HG03521 (cell line): ENCODE measurements at regions not wholly inside any gene's neighbourhood (a gene's known extent, or its start where the extent isn't known, plus 50 kb on each side); places are given as distances from the start of the nearest gene placed in this dataset.

ENCODE experiments used
- ATAC-seq: cut with Tn5 transposase; IDR thresholded peaks from one replicate; pipeline ENCODE4 v1.9.1; 2021; ENCODE audit warnings: mild to moderate bottlenecking, moderate library complexity; ENCODE audit not compliant: unreplicated experiment

DNA sequence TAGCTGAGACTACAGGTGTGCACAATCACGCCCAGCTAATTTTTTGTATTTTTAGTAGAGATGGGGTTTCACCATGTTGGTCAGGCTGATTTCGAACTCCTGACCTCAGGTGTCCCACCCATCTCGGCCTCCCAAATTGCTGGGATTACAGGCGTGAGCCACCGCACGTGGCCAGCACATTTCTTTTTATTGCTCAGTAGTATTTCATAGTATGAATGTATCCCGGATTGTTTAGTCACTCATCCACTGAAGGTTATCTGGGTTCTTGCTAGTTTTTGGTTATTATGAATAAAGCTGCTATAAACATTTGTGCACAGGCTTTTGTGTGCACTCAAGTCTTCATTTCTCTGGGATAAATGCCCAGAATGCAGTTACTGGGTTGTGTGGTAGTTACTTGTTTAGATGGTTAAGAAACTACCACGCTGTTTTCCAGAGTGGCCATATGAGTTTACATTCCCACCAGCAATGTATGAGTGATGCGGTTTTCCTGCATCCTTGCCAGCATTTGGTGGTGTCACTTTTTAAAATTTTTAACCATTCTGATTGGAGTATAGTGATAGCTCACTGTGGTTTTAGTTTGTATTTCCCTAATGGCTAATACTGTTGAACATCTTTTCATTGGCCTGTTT lies 275.8 kb upstream of the LYZL1 start:
- no peak for ATAC-seq

DNA sequence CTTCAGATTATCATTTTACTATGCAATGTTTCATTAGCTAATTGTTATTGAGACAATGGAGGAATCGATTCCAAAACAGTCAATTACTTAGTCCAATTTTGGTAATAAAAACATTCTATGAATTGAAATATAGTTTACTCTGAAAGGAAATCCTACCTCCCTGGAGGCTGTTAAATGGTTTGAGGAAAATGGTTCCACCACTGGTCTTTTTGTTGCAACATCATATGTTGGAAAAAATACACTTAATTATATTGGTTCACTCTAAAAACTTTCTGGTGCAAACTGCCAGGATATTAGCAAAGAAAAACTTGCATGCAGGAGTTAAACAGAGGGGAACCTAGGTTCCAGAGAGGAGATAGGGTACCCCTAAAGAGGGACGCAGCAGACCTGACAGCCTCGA lies 267.3 kb upstream of the LYZL1 start:
- no peak for ATAC-seq

DNA sequence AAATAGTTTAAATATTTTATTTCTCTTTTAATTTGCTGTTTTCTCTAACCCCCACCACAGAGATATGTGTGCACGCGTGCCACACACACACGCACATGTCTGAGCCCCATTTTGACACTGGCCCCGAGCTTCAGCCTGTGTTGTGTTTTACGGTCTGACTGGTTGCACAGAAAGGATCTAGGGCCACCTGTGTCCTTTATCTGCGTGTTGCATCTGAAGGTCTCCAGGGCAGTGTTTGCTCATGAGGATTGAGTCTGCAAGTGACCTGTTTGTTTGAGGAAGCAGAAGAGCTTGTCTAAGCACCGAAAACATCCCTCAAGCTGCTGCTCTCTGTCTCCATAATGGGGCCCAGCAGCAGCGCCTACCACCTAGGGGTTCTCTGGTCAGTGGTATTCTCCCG lies 266.4 kb upstream of the LYZL1 start:
- ATAC-seq: no peak

- no peak for ATAC-seq
Observed at GRCh38 chr10:29023678-29024077, 265.2 kb upstream of the LYZL1 start.

DNA sequence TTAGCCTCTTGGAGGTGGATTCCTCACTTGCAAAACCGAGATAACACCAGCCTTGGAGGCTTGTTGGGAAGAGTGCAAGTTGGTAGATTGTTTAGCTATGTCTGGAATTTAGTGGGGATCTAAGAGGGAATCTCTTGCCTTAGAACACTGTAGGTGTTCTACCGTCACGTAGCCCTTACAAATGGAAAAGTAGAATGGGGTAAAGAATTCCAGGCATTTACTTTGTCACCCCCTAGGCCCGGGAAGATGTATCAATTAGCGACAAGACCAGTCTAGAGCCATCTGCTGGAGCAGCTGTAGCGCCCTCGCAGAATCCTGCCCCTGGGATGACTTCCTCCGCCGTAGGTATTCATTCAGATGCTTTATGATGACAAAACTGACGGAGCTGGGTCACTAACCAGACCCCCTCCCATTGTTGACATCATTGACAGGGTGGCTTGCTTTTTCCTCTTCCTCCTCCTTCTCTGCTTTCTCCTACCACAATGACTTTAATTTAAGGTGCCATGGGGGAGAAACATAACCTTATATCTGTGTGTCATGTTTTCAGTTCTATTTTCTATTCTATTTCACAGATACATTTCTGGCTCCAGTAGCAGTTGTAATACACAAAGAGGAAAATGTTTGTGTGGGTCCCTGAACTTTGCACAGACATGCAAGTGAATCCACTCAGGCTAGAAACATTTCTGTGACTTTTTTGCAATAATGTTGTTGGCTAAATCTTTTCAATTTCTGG lies 262.6 kb upstream of the LYZL1 start:
- ATAC-seq: no peak

- no peak for ATAC-seq
Observed at GRCh38 chr10:29026802-29027580, 261.9 kb upstream of the LYZL1 start.

DNA sequence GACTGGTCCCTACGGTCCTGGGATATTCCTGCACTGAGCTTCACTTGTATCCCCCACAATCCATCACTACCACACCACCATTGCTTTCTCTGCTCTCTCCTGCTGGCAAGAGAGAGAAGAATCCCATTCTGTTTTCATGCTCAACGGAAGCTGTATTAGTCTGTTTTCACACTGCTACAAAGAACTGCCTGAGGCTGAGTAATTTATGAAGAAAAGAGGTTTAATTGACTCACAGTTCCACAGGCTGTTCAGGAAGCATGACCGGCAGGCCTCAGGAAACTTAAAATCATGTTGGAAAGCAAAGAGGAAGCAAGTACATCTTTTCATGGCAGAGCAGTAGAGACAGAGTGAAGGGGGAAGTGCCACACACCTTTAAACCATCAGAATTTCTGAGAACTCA lies 260.4 kb upstream of the LYZL1 start:
- ATAC-seq: no peak

DNA sequence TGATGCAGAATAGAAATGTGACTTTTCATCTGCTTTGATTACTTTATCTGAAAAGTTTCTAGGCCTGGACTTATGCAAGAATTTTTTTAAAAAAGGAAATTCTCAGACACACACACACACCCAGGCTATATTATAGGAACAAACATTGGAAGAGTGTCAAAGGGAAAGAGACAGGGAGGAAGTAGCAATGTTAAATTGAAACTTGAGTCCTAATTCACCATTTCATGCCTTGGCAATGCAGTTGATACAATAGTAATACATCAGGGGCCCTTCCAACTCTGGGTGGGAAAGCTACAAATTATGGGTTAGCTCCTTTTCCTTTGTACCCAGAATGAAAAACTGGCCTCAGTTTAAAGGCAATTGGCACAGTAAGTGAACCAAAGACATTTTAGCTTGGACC lies 258.0 kb upstream of the LYZL1 start:
- ATAC-seq: no peak

- ATAC-seq: no peak
Observed at GRCh38 chr10:29032169-29032568, 256.7 kb upstream of the LYZL1 start.

DNA sequence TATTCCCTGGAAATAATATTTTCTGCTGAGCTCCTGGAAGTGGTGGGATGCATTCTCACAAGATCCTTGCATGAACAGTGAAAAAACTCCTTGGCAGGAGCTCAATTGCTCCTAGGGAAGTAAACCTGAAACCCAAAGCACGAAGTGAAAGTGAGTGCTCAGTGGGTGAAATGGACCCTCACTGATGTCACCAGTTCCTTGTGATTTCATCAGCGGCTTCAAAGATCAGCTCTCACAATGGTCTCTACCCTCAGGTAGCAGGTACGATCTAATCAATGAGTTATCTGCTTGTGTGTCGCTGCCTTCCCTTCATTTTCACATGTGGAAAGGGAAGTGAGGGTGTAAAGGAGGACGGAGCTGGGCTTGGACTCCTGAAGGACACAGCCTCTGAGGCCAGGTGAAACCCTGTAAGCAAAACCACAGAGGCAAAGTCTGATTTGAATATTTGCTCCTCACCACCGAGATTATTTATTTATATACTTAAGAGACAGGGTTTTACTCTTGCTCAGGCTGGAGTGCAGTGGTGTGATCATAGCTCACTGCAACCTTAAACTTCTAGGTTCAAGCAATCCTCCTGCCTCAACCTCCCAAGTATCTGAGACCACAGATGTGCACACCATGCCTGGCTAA lies 255.4 kb upstream of the LYZL1 start:
- peak; percentile 67 for ATAC-seq

DNA sequence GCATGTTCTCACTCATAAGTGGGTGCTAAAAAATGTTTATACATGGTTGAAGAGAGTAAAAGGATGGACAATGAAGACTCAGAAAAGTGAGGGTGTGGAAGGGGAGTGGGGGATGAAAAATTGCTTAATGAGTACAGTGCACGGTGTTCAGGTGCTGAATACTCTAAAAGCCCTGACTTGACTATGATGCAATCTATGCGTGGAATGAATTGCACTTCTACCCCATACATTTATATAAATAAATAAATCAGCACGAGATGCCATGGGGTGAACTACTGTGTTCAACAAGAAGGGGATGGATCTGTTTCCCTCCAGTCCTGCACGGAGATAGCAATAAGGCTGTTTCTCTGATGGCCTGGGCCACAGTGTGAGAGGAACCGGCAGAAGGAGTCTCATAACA lies 254.3 kb upstream of the LYZL1 start:
- no peak for ATAC-seq

GRCh38 chr10:29035721-29036120 lies 253.1 kb upstream of the LYZL1 start:
- ATAC-seq: no peak

- no peak for ATAC-seq
Observed at GRCh38 chr10:29037348-29038113, 251.3 kb upstream of the LYZL1 start.

- no peak for ATAC-seq
Observed at GRCh38 chr10:29039091-29039490, 249.8 kb upstream of the LYZL1 start.

DNA sequence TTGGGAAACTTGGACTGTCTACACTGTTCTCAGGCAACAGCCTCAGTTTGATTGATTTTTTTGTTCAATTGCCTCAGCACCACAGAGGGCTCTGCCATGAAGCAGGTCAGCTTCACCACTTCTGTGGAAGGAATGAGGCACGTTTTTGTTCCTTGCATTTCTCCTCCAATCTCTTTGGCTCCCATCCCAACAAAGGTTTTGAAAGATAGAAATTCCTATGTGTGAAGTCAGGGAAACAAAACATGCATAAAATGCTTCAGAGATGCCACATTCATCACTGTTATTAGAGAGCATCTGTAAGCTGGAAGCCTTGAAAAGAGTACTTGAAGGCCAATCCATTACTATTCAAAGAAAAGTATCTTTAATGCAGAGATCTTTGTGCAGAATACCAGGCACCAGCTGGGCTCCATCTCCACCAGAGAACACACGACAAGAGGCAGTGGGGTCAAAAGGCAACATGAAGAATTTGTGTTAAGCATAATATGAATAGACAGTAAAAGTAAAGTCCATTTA lies 249.1 kb upstream of the LYZL1 start:
- ATAC-seq: no peak

DNA sequence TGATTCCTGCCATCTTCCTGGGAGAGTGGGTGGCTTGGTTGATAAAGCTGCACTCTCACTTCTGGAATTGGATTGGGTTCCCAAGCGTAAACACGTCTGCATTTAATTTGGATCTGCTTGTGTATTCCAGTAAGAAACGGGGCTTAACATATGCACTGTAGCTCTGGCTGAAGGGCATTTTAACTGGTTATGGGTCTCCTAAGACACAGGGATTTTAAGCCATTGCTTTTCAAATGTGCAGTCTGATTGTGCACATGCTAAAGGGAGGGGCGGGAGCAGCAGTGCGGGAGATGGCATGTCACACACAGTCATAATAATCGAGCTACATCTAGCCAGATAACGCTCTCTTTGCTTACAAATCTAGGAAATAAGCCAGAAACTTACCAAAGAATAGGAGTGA lies 247.3 kb upstream of the LYZL1 start:
- no peak for ATAC-seq

DNA sequence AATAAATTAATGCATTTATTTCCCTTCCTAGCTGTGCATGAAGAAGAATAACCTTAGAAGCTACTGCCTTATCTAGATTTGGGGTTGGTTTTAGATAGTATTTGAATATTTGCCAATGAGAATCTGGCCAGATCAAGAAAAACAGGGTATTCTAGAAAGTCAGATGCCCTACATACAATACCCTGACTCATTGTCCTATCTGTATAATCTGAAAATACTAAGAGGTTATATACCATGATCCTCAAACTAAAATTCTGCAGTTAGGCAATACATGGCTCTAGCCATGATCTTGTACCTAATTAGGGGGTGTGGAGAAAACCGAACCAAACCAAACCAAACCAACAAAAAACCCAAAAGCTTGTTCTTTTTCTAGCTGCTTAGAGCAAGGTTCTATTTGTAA lies 240.4 kb upstream of the LYZL1 start:
- ATAC-seq: no peak

GRCh38 chr10:29050081-29050480 lies 238.8 kb upstream of the LYZL1 start:
- ATAC-seq: peak; percentile 51

GRCh38 chr10:29055101-29055500 lies 233.8 kb upstream of the LYZL1 start:
- ATAC-seq: no peak

DNA sequence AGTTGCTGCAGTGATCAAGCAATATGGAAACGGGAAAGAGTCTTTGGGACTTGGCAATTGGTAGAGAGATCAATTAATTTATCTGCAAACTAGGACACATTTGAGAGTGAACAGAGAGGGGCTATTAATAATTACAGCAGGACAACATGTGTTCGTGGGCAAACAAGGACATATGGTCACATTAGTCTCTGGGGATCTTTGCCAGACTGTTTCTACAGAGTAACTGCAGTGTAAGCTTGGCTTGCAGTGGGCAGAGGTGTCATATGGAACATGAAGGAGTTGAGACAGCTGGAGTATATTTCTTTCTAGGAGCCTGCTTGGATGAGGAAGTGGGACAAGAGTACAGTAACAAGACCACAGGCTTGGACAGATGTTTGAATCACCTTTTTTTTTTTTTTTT lies 232.1 kb upstream of the LYZL1 start:
- ATAC-seq: no peak
